Aorta (tissue), 5 donors: ENCODE measurements at regions not wholly inside any gene's neighbourhood (a gene's known extent, or its start where the extent isn't known, plus 50 kb on each side); places are given as distances from the start of the nearest gene placed in this dataset.

ENCODE experiments used
- ATAC-seq: fragments of 200-7000 bp; cut with Tn5 transposase; one replicate; pipeline ENCODE4 v1.9.1; 2022; ENCODE audit warnings: moderate library complexity; ENCODE audit not compliant: low FRiP score
- DNase-seq, 2 donors: peaks; one replicate each; pipeline ENCODE4 v3.0.0-alpha.2; 2020
- H3K27ac ChIP-seq, 2 donors: one replicate each; pipeline ENCODE4 v1.5.1; 2013; ENCODE audit warnings: low read length in 2 of 2, mild to moderate bottlenecking in 2 of 2, moderate library complexity in 2 of 2, control low read depth in 1 of 2, inconsistent platforms in 1 of 2, low read depth in 1 of 2
- H3K27me3 ChIP-seq, 2 donors: one replicate each; pipeline ENCODE4 v1.6.1; 2013; ENCODE audit warnings: control low read depth in 1 of 2, low read length in 1 of 2, mild to moderate bottlenecking in 1 of 2, moderate library complexity in 1 of 2; ENCODE audit not compliant: insufficient read depth in 2 of 2, control insufficient read depth in 1 of 2
- H3K36me3 ChIP-seq, 2 donors: one replicate each; pipeline ENCODE4 v1.6.1; 2013; ENCODE audit warnings: control low read depth in 1 of 2, low read length in 1 of 2, mild to moderate bottlenecking in 1 of 2; ENCODE audit not compliant: insufficient read depth in 2 of 2, control insufficient read depth in 1 of 2
- H3K4me1 ChIP-seq, 2 donors: one replicate each; pipeline ENCODE4 v1.6.1; 2013; ENCODE audit warnings: low read length in 2 of 2, control low read depth in 1 of 2, mild to moderate bottlenecking in 1 of 2, moderate library complexity in 1 of 2; ENCODE audit not compliant: insufficient read depth in 2 of 2, control insufficient read depth in 1 of 2
- H3K4me3 ChIP-seq, 2 donors: one replicate each; pipeline ENCODE4 v1.5.1; 2013; ENCODE audit warnings: low read length in 2 of 2, control low read depth in 1 of 2, mild to moderate bottlenecking in 1 of 2
- H3K9me3 ChIP-seq: one replicate; pipeline ENCODE4 v1.6.1; 2013; ENCODE audit warnings: mild to moderate bottlenecking, low read length; ENCODE audit not compliant: control insufficient read depth
- WGBS, 2 donors: extraction: QIAGEN DNeasy Blood & Tissue Kit; methylation state at CpG; one replicate each; pipeline ENCODE4 v1.1.7; 2013; 5-methylcytosine and 5-hydroxymethylcytosine counted together
- intact Hi-C, 2 donors: fragments of 100-400 bp; cut with DNase I; formaldehyde crosslinking; loops; one replicate each; pipeline versions ENCODE4 v1.14.2 to v1.15.0; 2022
- donor health status: healthy with polysubstance abuse.
- donor health status: Bipolar disorder and iron deficiency.
- donor health status: DM: no; HTN: no; CAD: no.
- donor health status: DM: no; HTN: no; CAD: no.
- donor health status: DM: yes; HTN: yes; CAD: no.

DNA sequence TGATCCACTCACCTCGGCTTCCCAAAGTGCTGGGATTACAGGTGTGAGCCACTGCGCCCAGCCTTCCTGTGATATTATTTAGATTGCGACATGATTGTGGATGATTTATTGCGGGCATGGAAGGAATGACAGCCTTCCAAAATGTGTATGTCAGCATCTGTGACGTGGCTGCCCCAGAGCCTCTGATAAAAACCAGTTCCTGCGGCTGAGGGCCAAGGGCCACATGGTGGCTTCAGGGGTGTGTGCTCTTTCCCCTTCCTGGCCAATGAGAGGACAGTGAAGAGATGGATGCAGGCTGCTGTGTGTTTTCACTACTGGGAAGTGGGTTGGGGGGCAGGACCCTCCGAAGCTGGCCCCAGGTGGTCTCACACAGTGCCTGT is 57.4 kb upstream of the HGFAC start:
- Histone ChIP-seq H3K4me1 (no peaks in the 10 kb centered on the region), H3K27ac (no peak overlapping the region), H3K27me3 (no peaks in the 10 kb centered on the region), H3K4me3 (no peak overlapping the region), H3K36me3 (no peaks in the 10 kb centered on the region), H3K9me3 (no peaks in the 10 kb centered on the region)
- intact Hi-C loops = no loop called here
- ATAC-seq (no peak), DNase-seq (peak in 1 of 2 donors; percentile 60)
- WGBS, 2 donors = 83 to 86% methylated on average over 7 of the region's 7 CpGs

DNA sequence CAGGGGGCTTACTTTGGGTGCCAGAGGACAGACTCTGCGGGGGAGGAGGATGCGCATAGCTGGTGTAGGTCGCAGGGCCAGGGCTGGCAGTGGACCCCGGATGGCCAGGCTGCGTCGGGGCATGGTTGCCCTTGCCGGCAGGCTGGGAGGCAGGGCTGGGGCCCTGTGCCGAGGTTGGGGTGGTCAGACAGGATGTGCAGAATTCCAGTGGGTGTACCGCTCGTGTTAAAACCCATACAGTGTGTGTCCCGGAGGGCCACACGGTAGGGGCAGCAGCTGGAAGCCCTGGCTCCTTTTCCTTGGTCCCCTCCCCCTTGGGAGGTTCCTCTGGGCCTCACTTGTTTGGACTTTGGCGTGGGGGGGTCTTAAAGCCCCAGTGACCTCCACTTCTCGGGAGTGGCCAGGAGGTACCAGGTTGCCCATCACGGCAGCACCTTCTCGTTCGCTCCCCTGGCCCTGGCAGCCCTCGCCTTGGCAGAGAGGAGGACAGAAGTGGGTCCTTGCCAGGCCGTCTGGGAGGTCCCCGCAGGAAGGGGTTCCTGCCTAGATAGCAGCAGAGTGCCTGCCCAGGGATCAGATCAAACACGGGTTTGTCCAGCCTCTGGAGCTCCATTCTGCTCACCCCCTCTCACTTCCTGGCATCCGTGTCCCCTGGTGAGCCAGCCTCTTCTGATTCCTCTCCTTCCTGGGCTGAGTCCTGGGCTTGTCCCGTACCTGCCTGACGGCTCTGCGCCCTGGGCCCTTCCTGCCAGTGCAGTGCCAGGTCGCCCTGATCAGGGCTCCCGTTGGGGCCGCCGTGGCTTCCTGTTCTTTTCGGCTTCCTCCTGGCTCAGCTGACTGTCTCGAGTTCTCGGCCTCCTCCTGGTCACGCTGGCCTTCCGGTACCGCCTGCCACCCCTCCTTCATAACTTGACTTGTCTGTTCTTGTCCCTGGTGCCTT is 56.7 kb upstream of the HGFAC start:
- H3K4me3 ChIP-seq = no peak overlapping the region
- H3K27ac ChIP-seq = no peak overlapping the region
- peak; percentile 16 for ATAC-seq

GRCh38 chr4:3385711-3386420 is 55.9 kb upstream of the HGFAC start:
- Histone ChIP-seq H3K27me3 (no peaks in the 10 kb centered on the region), H3K4me3 (no peak overlapping the region), H3K4me1 (no peaks in the 10 kb centered on the region), H3K27ac (no peak overlapping the region), H3K36me3 (no peaks in the 10 kb centered on the region), H3K9me3 (no peaks in the 10 kb centered on the region)
- ATAC-seq (no peak), DNase-seq (peak in 1 of 2 donors; percentile 69)
- WGBS, 2 donors = 94 to 95% methylated on average over 21 of the region's 21 CpGs
- intact Hi-C loops = no loop called here

More for the DNA sequence above, 56.7 kb upstream of the HGFAC start:
- WGBS, 2 donors = 77 to 78% methylated on average over 32 to 35 of the region's 35 CpGs
- Histone ChIP-seq H3K27me3 (no peaks in the 10 kb centered on the region), H3K4me1 (no peaks in the 10 kb centered on the region), H3K9me3 (no peaks in the 10 kb centered on the region), H3K36me3 (no peaks in the 10 kb centered on the region)
- intact Hi-C loops = no loop called here
- peak; percentile 77 to 89 for DNase-seq

DNA sequence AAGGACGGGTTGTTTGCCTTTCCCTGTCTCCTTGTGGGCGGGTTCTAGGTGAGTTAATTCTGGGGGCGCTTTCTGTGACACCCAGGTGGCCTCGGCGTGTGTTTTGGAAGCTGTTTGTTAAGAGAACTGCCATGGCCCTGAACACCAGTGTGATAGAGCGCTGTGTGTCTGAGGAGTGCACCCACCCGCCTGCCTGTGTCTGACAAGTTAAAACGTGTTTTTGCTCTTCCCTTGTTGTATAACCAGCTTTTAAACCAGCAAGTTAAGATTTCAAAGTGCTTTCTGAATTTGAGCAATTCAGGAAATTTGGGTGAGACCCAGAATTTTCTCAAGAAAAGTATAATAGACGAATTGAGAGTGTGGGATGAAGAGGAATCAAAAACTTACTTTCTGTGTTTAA is 55.2 kb upstream of the HGFAC start:
- intact Hi-C loops = no loop called here

GRCh38 chr4:3387154-3387942 is 54.4 kb upstream of the HGFAC start:
- WGBS, 2 donors = 80 to 83% methylated on average over 15 of the region's 15 CpGs
- Histone ChIP-seq H3K4me3 (no peak overlapping the region), H3K27me3 (no peaks in the 10 kb centered on the region), H3K36me3 (no peaks in the 10 kb centered on the region), H3K9me3 (no peaks in the 10 kb centered on the region), H3K4me1 (no peaks in the 10 kb centered on the region), H3K27ac (no peak overlapping the region)
- intact Hi-C loops = no loop called here
- DNase-seq = peak in 1 of 2 donors; percentile 61
- ATAC-seq = no peak

More for the DNA sequence above, 55.2 kb upstream of the HGFAC start:
- no peaks in the 10 kb centered on the region for H3K4me1 ChIP-seq
- ATAC-seq (no peak), DNase-seq (no peak)
- no peaks in the 10 kb centered on the region for H3K36me3 ChIP-seq
- H3K9me3 ChIP-seq = no peaks in the 10 kb centered on the region
- H3K27me3 ChIP-seq = no peaks in the 10 kb centered on the region
- H3K4me3 ChIP-seq = no peak overlapping the region
- H3K27ac ChIP-seq = no peak overlapping the region
- 88 to 90% methylated on average over 9 of the region's 9 CpGs for WGBS, 2 donors

- Histone ChIP-seq H3K27ac (peak overlapping the region in 1 of 2 donors; percentile 9), H3K36me3 (no peaks in the 10 kb centered on the region), H3K27me3 (no peaks in the 10 kb centered on the region), H3K4me3 (no peak overlapping the region), H3K9me3 (no peaks in the 10 kb centered on the region), H3K4me1 (no peaks in the 10 kb centered on the region)
- peak; percentile 92 to 97 for DNase-seq
- intact Hi-C loops = loop anchor here in 1 of 2 donors (2.0 kb wide), 1 partner anchor 17 kb away; no protein-coding TSS in a partner anchor
- 0 to 4% methylated on average over 10 to 12 of the region's 12 CpGs for WGBS, 2 donors
- peak; percentile 71 for ATAC-seq
These were observed 53.8 kb upstream of the HGFAC start for GRCh38 chr4:3387943-3388361.

DNA sequence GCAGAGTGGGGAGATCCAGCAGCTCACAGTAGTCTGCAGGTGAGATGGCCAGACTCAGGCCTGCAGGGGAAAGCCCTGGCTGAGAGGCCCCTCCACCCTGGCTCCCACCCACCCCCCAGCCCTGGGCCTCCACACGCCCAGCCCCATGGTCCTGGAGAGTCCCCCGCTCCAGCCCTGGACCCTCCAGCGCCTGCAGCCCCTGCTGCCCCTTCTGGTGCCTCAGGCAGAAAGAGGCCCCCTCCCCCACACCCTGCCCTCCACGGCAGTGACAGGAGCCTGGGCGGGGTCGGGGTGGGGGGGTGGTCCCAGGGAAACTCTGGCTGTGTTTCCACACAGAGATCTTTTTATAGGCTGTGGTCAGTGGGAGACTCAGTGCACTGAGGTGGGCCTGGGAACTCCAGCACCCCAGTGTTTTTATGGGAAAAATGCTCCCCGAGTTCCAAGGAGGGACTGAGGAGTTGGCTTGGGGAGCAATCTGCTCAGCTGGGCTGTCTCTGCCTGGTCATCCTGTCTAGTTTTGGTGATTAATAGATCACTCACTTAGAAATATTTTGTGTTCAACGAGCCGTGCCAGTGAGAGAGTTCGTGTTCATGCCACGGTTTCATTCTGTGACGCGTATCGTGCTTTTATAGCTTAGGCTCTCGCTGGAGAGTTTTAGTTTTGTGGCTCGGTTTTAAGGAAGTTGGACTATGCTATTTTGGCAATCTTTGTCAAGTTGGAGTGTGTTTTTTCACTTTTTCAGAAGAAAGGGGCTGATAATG is 53.1 kb upstream of the HGFAC start:
- WGBS, 2 donors = 8 to 14% methylated on average over 15 to 16 of the region's 16 CpGs
- Histone ChIP-seq H3K36me3 (no peaks in the 10 kb centered on the region), H3K4me1 (no peaks in the 10 kb centered on the region), H3K9me3 (no peaks in the 10 kb centered on the region), H3K27me3 (no peaks in the 10 kb centered on the region), H3K27ac (peak overlapping the region; percentile 34 to 72), H3K4me3 (no peak overlapping the region)
- ATAC-seq = peak; percentile 55
- DNase-seq = peak in 1 of 2 donors; percentile 76
- intact Hi-C loops = loop anchor here in 1 of 2 donors (2.0 kb wide), 1 partner anchor 18 kb away; no protein-coding TSS in a partner anchor
